RPMI8226 (cell line): ENCODE measurements at regions not wholly inside any gene's neighbourhood (a gene's known extent, or its start where the extent isn't known, plus 50 kb on each side); places are given as distances from the start of the nearest gene placed in this dataset.

Source experiments
- DNase-seq: peaks from one replicate; pipeline ENCODE4 v3.0.0-alpha.2; 2015

DNA sequence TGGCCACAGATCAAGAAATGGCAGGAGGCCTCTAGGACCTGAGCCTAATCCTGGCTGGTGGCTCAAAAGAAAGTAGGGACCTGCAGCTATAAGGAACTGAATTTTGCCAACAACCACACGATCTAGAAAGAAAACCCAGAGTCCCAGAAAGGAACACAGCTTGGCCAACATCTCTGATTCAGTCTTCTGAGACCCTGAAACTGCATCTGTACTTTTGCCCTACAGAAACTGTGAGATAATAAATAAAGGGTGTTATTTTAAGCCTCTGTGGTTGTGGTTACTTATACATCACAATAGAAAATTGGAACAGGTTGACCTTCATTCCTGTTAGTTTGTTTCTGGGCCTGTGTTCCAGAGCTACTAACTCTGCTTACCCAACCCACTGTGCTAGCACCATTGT is 356.8 kb upstream of the ST6GAL2 start:
- no peak for DNase-seq

DNA sequence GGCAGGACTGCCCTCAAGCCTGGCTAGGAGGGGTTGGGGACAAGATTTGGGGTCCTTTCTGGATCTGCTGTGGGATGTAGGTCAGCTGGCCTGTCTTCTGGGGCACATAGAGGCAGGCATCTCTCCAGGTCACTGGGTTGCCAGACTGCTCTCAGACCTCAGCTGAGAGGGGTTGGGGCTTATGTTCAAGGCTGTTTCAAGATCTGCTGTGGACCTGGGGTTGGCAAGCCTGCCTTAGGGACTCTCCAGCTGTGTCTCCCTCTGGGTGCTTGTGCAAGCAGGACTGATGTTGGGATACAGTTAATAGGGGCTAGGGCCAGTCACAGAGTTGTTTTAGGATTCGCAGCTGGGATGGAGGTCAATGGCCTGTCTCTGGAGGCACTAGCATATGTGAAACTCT is 363.0 kb upstream of the ST6GAL2 start:
- no peak for DNase-seq

DNA sequence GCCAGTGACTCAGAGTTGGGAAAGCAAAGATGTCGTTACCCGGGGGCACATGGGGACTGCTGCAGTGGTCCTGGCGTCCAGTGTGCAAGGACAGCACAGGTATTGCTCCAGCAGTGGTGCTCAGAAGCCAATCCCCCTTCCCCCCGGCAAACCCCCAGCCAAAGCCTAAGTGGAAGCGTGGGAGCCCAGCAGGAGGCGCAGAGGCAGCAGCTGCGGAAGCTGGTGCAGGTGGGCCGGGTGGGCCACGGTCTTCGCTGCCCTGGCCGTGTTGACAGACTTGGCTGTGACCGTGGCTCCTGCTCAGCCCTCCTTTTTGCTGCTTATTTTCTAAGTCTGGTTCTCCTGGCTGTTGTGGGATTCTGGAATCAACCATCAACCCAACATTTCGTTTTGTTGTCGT is 369.8 kb upstream of the ST6GAL2 start:
- DNase-seq: no peak

DNA sequence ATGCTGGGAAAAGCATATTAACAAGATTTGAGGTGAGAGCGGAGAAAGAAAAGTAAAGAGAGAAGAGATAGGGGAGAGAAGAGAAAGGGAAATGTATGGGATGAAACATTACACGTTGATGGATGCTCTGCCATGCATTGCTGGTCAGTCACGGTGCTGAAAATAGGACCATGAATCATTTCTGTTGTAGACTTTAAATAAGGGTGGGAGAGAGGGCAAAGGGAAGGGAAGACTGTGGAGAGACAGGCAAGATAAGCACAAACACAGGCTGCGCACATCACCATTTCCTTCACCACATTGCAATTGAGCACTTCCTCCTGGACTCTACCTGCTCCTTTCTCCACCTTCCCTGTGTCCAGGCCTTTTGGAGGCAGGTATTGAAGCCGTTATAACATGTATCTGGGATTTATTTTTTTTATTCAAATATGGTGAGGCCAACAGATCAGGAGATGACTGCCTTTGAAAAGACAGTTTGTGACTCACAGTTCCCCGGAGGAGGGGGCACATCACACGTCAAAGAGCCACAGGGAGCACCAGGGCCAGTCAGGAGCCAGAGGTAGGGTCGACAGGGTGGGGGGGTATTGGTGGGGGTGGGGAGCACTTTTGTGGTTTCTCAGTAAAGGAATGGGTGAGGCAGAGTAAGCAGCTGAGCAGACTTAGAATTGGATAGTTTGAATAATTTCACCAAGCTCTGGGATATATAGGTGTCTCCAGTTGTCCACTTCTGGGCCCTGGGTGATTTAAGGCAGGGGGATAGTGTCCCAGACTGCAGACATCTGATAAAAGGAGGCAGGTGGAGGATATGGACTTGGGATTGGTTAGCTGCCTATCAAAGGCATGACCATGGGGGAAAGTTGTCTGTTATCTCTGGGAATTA is 372.8 kb upstream of the ST6GAL2 start:
- no peak for DNase-seq

DNA sequence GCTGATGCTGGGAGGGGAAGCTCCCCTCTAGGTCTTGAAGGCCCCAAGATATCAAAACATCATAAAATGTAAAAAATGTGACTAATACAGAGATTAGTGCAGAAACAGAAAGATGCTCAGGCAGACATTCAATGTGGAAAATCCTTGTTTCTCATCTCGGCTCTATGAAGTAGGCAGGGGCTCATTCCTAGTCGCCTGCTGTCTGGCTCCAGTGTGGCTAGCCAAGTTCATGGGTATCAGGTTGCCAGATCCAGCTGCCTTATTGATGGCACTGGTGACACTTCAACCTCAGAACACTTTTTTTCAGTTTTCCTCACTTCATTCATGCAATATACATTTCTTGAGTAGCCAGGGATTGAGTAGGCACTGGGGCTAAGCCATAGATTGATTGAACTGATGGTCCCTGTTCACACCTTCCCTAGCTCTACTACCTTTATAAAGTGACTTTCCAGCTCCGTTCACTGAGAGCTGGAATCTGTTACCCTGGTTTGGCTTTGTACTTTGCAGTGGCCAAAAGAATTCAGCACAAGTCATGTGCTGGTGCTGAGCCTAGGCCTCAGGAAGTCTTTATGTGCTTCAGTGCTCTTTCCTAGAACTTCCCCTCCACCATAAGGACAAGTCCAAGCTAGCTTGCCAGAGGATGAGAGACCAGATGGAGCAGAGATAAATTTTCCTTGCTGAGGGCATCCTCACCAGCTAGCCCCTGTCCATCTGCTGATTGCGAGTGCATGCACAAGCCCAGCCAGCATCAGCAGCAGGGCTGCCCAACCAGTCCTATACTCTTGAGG is 373.6 kb upstream of the ST6GAL2 start:
- no peak for DNase-seq

DNA sequence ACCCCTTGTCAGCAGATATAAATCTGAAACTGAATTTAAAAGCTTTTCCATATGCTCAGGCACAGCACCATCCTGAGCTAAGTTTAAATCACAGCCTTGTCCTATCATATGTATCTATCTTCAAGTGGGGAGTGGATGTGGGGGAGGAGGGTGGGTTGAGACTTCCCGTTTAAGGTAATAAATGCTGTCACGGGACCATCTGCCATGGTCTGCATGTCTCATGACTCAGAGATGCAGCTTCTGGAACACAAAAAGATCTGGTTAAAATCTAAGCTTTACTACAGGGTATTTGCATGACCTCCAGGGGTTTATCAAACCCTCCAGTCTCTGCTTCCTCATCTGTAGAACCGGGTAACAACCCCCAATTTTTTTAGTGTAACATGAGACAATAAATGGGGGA is 377.7 kb upstream of the ST6GAL2 start:
- no peak for DNase-seq

DNA sequence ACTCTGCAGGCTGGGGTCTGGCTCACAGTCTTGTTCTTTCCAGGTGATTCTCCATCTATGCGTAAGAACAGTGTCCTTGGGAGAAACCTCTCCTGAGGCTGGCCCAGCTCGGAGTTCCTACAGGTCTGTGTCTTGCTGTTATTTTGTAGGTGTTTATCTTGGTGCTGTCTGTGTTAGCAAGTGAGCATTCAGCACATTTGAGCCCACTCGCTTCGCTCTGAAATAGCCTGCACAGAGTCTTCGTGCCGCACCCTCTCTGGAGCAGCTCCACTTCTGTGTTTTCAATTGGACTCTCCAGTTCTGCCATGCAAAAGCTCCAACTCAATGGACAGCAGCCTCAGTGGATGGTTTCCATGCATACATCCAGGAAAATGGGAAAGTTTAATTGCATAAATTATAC is 378.2 kb upstream of the ST6GAL2 start:
- no peak for DNase-seq

DNA sequence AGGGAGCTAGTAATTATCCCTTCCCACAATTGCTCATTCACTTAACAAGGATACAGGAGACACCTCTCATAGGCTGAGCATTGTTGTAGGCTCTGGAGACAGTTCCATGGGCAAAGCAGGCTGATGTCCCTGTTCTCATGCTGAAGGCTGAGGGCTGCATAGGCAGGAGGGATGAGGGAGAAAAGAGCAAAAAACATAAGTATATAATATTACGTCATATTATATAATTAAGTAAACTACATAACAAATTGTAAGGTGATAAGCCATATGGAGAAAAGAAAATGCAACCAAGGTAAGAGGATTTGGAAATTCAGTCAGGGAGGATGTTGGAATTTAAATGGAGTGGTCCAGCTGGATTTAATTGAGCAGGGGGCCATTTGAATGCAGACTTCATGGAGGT is 380.6 kb upstream of the ST6GAL2 start:
- DNase-seq: no peak

DNA sequence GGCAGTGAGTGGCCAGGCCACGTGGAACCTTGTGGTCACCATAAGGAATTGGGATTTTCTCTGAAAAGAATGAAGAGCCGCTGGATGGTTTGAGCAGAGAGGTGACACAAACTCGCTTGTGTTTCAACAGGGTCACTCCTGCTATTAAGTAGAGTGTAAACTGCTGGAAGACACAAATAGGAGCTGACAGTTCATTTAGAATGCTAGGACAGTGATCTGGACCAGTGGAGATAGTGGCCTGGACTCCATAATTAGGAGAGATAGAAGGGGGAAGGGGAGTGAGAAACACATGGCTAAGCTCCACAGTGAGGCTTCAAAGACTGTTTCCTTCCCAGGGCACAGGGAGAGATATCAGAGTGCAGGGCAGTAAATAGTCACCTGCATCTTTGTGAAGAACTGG is 381.1 kb upstream of the ST6GAL2 start:
- no peak for DNase-seq

DNA sequence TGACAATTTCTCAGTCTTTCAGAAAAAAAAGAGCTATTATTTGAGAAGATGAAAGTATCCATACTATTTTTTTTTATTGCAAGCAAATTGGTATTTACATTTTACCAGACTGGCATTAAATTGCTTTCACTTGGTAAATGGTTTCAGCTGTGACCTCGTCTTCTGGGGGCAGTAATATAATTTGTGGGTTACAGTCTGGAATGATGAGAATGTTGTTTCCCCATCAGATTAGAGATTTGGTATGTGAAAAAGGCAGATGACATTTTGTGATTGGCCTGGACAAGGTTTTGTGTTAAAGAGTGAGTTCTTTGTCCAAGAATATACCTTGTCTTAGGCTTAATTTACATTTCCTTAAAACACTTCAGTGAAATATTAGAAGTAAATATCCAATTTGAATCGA is 390.1 kb upstream of the ST6GAL2 start:
- DNase-seq: no peak

DNA sequence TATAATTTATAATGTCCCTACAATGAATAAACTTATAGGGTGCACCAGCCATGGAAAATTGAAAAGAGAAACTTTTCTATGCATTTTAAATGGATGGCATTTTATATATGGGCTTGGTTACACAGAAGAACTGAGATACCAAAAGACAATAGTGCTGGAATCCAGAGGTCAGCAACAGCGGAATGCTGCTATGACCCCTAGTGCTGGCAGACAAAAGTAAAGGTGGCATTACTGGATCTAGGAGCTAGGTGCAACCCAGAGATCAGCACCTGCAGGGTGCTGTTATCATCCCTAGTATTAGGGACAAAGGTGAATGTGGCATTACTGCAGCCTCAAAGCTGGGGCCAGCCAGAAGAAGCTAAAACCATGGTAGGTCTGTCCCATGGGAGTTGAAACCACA is 392.7 kb upstream of the ST6GAL2 start:
- no peak for DNase-seq

DNA sequence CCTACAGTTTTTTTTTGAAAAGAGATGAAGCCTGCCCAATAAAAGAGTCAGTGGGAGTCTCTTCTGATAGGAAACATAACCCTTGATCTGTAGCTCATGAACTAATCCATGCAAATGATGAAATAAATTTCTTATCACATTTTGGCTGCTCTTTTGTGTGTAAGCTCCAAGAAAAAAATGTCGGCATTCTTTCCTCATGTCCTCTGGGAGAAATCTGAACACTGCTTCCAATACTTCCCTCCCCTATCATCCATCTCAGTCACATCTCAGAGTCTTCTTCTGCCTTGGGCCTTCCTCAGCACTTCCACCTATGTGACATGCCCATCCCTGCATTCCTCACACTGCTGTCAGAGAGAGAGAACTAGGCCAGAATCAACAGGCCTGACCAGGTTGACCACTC is 395.7 kb upstream of the ST6GAL2 start:
- no peak for DNase-seq

DNA sequence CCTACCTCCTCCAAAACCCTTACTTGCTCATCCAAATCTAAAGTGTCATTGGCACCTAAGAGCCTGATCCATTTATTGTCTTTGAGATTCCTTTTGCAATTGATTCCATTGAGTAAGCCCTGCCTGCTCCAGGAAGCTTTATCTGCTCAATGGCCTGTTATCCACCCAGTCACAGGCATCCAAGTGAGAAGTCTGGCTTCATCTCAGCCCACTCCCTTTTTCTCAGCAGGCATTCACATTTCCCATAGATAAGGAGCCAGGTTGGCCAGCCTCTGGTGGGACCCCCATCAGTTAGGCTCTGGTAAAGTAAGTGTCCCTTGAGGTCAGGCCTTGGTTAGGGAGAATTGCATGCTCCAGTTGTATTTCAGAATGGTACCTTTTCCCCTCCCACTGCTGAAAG is 396.2 kb upstream of the ST6GAL2 start:
- no peak for DNase-seq

DNA sequence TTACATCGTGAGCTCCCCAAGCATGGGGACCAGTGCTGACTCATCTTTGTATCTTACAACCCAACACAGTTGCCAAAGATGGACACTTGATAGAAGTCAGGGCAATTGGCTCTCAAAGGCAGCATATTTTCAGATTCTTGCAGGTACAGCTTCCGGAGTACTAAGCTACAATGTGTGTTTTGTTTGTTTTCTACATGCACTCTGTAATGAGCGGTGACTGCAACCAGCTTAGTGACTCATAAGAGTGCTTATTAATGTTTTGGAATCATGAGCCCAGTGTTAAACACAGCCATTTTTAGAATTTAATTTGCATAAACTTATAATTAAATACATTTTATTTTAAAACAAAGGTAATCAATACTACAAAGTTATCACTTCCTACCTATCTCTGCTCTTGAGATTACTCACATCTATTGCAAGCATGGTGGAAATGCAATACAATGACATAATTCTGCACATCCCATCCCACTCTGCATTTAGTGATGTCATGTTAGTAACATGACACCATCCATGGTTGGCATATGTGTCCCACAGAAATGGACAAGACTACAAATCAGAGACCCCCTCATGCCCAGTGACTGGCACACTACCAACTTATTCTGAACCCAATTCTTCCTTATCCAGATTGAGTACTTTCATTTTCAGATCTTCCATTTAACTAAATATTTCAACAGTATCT is 399.8 kb upstream of the ST6GAL2 start:
- no peak for DNase-seq

DNA sequence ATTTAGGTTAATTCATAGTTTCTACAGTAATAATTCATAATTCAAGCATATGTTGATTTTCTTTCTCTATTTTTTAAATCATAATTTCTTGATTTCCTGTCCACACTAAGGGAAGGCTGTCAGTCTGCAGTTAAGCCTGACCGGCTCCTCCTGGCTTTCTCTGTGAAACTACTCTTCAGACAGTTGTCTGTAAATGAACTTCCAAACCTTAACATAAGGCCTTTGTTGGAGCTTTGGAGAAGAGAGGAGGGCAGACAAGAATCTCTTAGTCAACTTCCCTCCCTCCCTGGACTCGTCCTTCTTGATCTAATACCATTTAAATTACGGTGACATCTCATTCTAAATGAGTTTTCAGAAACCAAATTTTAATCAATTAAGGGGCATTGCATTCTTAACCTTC is 404.1 kb upstream of the ST6GAL2 start:
- DNase-seq: no peak

DNA sequence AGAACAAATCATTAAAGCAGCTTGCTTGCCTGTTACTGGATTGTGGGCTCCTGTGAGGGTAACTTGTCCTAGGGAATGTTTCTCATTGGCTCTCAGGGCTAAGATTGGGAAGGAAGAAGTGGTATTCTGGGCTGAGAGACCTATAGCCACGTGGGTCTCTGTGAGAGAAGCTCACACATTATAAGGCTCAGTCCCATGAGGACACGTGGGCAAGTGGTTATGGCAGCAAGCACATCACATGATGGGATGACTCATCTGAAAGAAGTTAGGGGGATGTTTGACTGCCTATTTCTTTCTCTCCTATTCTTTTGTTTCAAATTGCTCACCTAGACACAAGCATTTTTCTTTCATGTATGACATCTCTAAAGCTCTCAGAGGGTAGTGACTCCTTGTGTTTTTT is 418.0 kb upstream of the ST6GAL2 start:
- DNase-seq: no peak

DNA sequence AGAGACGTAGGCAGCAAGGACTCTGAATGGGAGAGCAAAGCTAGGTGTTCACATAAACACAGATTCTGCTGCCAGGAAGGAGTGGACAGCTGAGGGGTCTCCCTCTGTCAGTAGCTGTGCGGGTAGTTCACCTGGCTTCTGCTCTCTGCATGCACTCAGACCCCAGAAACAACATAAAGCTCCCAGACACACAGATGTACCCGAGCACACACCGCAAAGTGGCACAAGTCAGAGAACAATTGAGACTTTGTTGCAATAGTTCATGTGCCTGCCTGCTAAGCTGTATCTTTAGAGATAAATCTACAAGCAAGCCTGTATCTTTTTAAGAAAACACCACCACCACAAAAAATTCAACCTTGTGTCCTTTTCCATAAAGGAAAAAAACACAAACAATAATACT is 420.0 kb upstream of the ST6GAL2 start:
- DNase-seq: no peak

DNA sequence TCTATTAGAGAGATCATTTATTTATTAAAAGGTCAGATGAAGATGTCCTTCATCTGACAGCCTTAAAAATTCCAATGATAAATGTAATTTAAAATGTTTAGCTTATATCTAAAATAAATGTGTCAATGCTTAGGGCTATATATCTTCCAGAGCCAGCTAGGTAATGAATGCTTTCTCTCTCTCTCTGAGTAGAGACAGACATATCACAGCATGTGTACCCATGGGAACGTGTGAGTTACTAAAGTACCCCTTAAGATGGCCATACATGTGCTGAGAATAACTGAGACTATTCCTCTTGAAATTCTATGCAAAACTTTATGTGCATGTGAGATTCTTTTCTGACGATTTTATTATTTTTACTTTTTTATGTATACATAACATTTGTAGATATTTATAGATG is 420.9 kb upstream of the ST6GAL2 start:
- DNase-seq: no peak

DNA sequence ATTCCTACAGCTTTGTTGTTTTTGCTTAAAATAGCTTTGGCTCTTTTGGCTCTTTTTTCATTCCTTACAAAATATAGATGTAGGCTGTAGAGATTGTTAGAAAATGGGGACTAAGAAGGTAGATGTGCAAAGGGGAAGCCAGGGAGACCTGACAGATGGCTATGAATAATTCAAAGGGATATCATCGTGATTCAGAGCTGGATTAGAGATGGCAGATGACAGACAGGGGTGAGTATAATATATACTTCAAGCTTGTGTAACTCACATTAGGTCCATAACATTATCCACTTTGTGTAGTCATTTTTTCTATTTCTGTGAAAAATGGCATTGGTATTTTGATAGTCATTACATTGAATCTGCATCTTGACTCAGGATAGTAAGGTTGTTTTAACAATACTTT is 422.9 kb upstream of the ST6GAL2 start:
- DNase-seq: no peak

DNA sequence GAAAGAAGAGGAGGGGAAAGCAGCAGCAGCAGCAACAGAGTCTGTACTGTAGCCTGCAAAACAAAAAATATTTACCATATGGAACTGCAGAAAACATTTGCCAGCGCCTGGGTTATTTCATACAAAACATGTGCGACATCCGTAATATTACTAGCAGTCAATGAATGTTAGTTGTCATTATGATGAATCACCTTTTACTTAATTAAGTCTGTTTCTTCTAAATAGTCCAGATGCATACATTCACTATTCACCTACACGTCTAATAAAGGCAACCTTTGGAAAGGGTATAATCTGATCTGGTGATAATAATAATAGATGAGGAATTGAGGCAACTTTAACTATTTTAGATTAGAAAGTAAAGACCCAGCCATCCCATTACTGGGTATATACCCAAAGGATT is 426.3 kb upstream of the ST6GAL2 start:
- DNase-seq: no peak

DNA sequence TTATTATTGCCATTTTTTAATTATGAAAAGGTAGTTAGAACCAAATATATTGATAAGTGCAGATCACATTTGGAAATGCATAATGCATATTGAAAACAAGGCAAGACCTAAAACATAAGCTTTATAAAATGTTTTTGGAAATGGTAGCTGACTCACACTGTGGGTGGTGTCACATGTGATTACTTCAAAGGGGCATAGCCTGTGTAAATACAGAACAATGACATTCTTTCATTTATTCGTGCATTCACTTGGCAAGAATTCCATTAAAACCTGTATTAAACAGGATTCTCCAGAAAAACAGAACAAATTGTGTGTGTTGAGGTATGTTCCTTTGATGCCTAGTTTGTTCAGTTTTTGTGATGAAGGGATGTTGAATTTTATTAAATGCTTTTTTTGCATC is 427.3 kb upstream of the ST6GAL2 start:
- no peak for DNase-seq

DNA sequence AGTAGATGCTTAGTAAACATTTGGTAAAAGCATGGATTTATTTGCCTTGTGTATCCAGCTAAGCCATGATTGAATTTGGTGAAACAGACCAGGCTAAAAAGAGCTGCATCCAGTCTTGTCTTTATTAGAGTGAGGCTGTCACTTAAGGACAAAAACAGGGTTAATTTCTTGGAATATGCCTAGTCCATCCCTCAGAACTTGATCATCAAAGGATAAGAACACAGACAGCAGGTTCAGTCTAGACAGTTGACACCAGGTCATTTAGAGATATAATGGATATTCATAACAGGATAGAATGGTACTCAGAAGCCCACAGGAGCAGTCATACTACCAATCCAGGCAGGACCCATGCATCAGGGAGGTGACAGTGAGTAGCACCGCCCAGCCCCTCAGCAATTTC is 434.9 kb upstream of the ST6GAL2 start:
- DNase-seq: no peak

DNA sequence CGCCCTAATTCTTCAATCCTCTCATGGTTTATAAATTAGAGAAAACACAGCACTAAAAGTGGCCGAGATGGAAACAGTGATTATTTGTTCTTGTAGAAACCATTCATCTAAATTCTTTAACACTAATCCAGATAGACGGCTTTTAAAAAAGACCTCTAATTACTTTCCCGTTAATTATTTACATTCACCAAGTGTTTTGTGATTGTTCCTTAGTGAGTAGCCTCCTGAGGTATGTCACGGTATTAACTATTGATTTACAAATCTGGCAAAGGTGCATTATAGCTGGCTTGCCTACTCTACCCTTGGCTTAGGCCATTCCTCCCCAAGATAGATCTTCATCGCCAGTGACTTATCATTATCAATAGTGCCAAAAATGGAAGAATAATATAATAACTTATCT is 436.4 kb upstream of the ST6GAL2 start:
- no peak for DNase-seq
